NCI-H1105 treated with DMSO at 0.1 percent for 48 hours (cell line): ENCODE measurements at regions not wholly inside any gene's neighbourhood (a gene's known extent, or its start where the extent isn't known, plus 50 kb on each side); places are given as distances from the start of the nearest gene placed in this dataset.

Experiments used
- DNase-seq: peaks from one replicate; lab custom pipeline; 2025; lab: John Stamatoyannopoulos, UW

GRCh38 chr3:132236701-132237651 is 80.2 kb upstream of the ACP3 start:
- DNase-seq, result no peak

GRCh38 chr3:132237652-132238032 is 79.6 kb upstream of the ACP3 start:
- DNase-seq, result no peak

- DNase-seq, result no peak
Observed at GRCh38 chr3:132239587-132239986, 77.6 kb upstream of the ACP3 start.

- DNase-seq, result no peak
Observed at GRCh38 chr3:132241776-132242514, 75.3 kb upstream of the ACP3 start.

- DNase-seq, result no peak
Observed at GRCh38 chr3:132242790-132243189, 74.4 kb upstream of the ACP3 start.

- peak; percentile 25 for DNase-seq
Observed at GRCh38 chr3:132245552-132246142, 71.6 kb upstream of the ACP3 start.

- no peak for DNase-seq
Observed at GRCh38 chr3:132246212-132246611, 71.0 kb upstream of the ACP3 start.

GRCh38 chr3:132247211-132247610 is 70.0 kb upstream of the ACP3 start:
- DNase-seq, result no peak

- no peak for DNase-seq
Observed at GRCh38 chr3:132248490-132248889, 68.7 kb upstream of the ACP3 start.

- peak; percentile 62 for DNase-seq
Observed at GRCh38 chr3:132253262-132253878, 63.8 kb upstream of the ACP3 start.

GRCh38 chr3:132254076-132254755 is 63.0 kb upstream of the ACP3 start:
- no peak for DNase-seq

- DNase-seq, result no peak
Observed at GRCh38 chr3:132255041-132255745, 62.0 kb upstream of the ACP3 start.

GRCh38 chr3:132256989-132257388 is 60.2 kb upstream of the ACP3 start:
- peak; percentile 71 for DNase-seq

GRCh38 chr3:132261506-132261905 is 55.7 kb upstream of the ACP3 start:
- no peak for DNase-seq

- no peak for DNase-seq
Observed at GRCh38 chr3:132262305-132262704, 54.9 kb upstream of the ACP3 start.

GRCh38 chr3:132262956-132263355 is 54.3 kb upstream of the ACP3 start:
- DNase-seq, result no peak

GRCh38 chr3:132265028-132265427 is 52.2 kb upstream of the ACP3 start:
- DNase-seq, result no peak

- peak; percentile 29 for DNase-seq
Observed at GRCh38 chr3:132265488-132265887, 51.7 kb upstream of the ACP3 start.

GRCh38 chr3:132267391-132267993 is 49.7 kb upstream of the ACP3 start:
- DNase-seq, result no peak
